A549 (cell line): ENCODE measurements at regions not wholly inside any gene's neighbourhood (a gene's known extent, or its start where the extent isn't known, plus 50 kb on each side); places are given as distances from the start of the nearest gene placed in this dataset.

Experiments used
- ATAC-seq, 2 experiments: fragments of 200-7000 bp in 1 of 2; fragments of >200 bp in 1 of 2; cut with Nextera tagmentation in 1 of 2; cut with Tn5 transposase in 1 of 2; 3 replicates each; pipeline versions ENCODE4 v1.8.0 to v1.9.1; 2018 to 2020; ENCODE audit warnings: mild to moderate bottlenecking in 1 of 2, moderate library complexity in 1 of 2
- CTCF ChIA-PET: fragments of 300-600 bp; sonication (Branson Sonifier 250); formaldehyde crosslinking; extraction: SDS; loops from one replicate; lab custom pipeline; 2021; ENCODE audit warnings: antibody characterized with exemption, inconsistent platforms; lab: Yijun Ruan, JAX
- POLR2A ChIA-PET: fragments of 350-600 bp; formaldehyde crosslinking; extraction: SDS; loops from one replicate; lab custom pipeline; 2021; ENCODE audit warnings: antibody characterized with exemption, inconsistent platforms; lab: Yijun Ruan, JAX
- DNase-seq, 2 experiments: peaks; one replicate each; pipeline versions ENCODE4 v3.0.0 to v3.0.0-alpha.2; 2011 to 2016; ENCODE audit warnings: low read depth in 1 of 2, low spot score in 1 of 2
- FAIRE-seq: peaks from 2 replicates; lab custom pipeline; 2011; peaks lifted over from hg19 to GRCh38; lab: Jason Lieb, UNC
- H3K27ac ChIP-seq, 2 experiments: fragments of >200 bp; sonication (Bioruptor Twin); formaldehyde crosslinking; 3 replicates each; pipeline ENCODE4 v1.5.1; 2016 to 2017
- H3K4me1 ChIP-seq: fragments of >200 bp; sonication (Bioruptor Twin); formaldehyde crosslinking; 3 replicates; pipeline ENCODE4 v1.6.1; 2016
- H3K4me2 ChIP-seq: fragments of >200 bp; sonication (Bioruptor Twin); formaldehyde crosslinking; 3 replicates; pipeline ENCODE4 v1.6.1; 2016
- H3K4me3 ChIP-seq: fragments of >200 bp; sonication (Bioruptor Twin); formaldehyde crosslinking; 3 replicates; pipeline ENCODE4 v1.5.1; 2016
- H3K9me3 ChIP-seq: fragments of >200 bp; sonication (Bioruptor Twin); formaldehyde crosslinking; 3 replicates; pipeline ENCODE4 v1.6.1; 2016
- EHMT2 ChIP-seq: fragments of 200-600 bp; sonication (generic); IDR thresholded peaks from 2 replicates; pipeline ENCODE4 v1.6.1; 2016; ENCODE audit warnings: antibody characterized with exemption, low read depth, mild to moderate bottlenecking, moderate library complexity
- ESRRA ChIP-seq: fragments of 150-350 bp; IDR thresholded peaks from 2 replicates; pipeline ENCODE4 v1.6.1; 2014; ENCODE audit warnings: mild to moderate bottlenecking, low read length, borderline replicate concordance
- FOSB ChIP-seq: fragments of 250-450 bp; sonication (Bioruptor Pico); IDR thresholded peaks from 2 replicates; pipeline ENCODE4 v1.5.0; 2020; ENCODE audit warnings: mild to moderate bottlenecking, moderate library complexity
- FOSL2 ChIP-seq, 2 experiments: fragments of 450-650 bp in 1 of 2; fragments of >200 bp in 1 of 2; sonication (Bioruptor Twin) in 1 of 2; formaldehyde crosslinking; IDR thresholded peaks; 2 replicates each; pipeline versions ENCODE4 v1.5.0 to v1.6.1; 2016 to 2020; ENCODE audit warnings: mild to moderate bottlenecking in 1 of 2, moderate library complexity in 1 of 2
- GATA3 ChIP-seq: IDR thresholded peaks from 2 replicates; pipeline ENCODE4 v1.6.1; 2012; ENCODE audit warnings: borderline replicate concordance
- HOXB13 ChIP-seq: fragments of 250-450 bp; sonication (Bioruptor Pico); IDR thresholded peaks from 2 replicates; pipeline ENCODE4 v1.5.0; 2020; ENCODE audit warnings: low read depth, mild to moderate bottlenecking, moderate library complexity
- HOXB5 ChIP-seq: fragments of 250-450 bp; sonication (Bioruptor Pico); IDR thresholded peaks from 2 replicates; pipeline ENCODE4 v1.5.0; 2020; ENCODE audit warnings: mild to moderate bottlenecking, moderate library complexity
- KDM1A ChIP-seq: fragments of 200-600 bp; sonication (generic); IDR thresholded peaks from 2 replicates; pipeline ENCODE4 v1.6.1; 2016; ENCODE audit warnings: low read depth, mild to moderate bottlenecking
- NR3C1 ChIP-seq: fragments of >200 bp; sonication (Bioruptor Twin); formaldehyde crosslinking; IDR thresholded peaks from 3 replicates; pipeline ENCODE4 v1.6.1; 2017
- PHF8 ChIP-seq: fragments of 200-600 bp; sonication (generic); IDR thresholded peaks from 2 replicates; pipeline ENCODE4 v1.6.1; 2016; ENCODE audit warnings: low read depth, mild to moderate bottlenecking, antibody characterized with exemption, moderate library complexity, borderline replicate concordance
- RAD21 ChIP-seq, 2 experiments: fragments of >200 bp in 1 of 2; sonication (Bioruptor Twin) in 1 of 2; formaldehyde crosslinking in 1 of 2; IDR thresholded peaks in 1 of 2; conservative IDR thresholded peaks in 1 of 2; 2 replicates in 1 of 2; 3 replicates in 1 of 2; pipeline ENCODE4 v1.6.1; 2012 to 2018; ENCODE audit warnings: inconsistent platforms in 1 of 2
- TP53 ChIP-seq: fragments of 250-450 bp; sonication (Bioruptor Pico); IDR thresholded peaks from 2 replicates; pipeline ENCODE4 v1.5.0; 2021; ENCODE audit warnings: mild to moderate bottlenecking, moderate library complexity
- ZC3H11A ChIP-seq: fragments of 450-650 bp; IDR thresholded peaks from 2 replicates; pipeline ENCODE4 v1.6.1; 2014; ENCODE audit warnings: antibody characterized with exemption, mild to moderate bottlenecking
- ZNF302 ChIP-seq: fragments of 250-450 bp; sonication (Bioruptor Pico); IDR thresholded peaks from 2 replicates; pipeline ENCODE4 v1.9.0; 2021; ENCODE audit warnings: inconsistent platforms, mild to moderate bottlenecking, moderate library complexity
- ZSCAN20 ChIP-seq: fragments of 250-450 bp; sonication (Bioruptor Pico); IDR thresholded peaks from 2 replicates; pipeline ENCODE4 v1.8.0; 2022; ENCODE audit warnings: mild to moderate bottlenecking, moderate library complexity
- WGBS: methylation state at CpG from one replicate; pipeline ENCODE4 v1.1.6; 2017; ENCODE audit errors: missing lambda C conversion rate; 5-methylcytosine and 5-hydroxymethylcytosine counted together
- TF ChIP-seq, protein P1 (sequence below): fragments of 250-450 bp; sonication (Bioruptor Pico); IDR thresholded peaks from 2 replicates; pipeline ENCODE4 v1.5.0; 2020; ENCODE audit warnings: low read depth, mild to moderate bottlenecking, moderate library complexity
- TF ChIP-seq, protein P2 (sequence below): fragments of 150-350 bp; IDR thresholded peaks from 2 replicates; pipeline ENCODE4 v1.6.1; 2014; ENCODE audit warnings: low read depth, mild to moderate bottlenecking, low read length
- TF ChIP-seq, protein P3 (sequence below): IDR thresholded peaks from 2 replicates; pipeline ENCODE4 v1.6.1; 2012
- TF ChIP-seq, protein P4 (sequence below): IDR thresholded peaks from 2 replicates; pipeline ENCODE4 v1.6.1; 2012; ENCODE audit warnings: low read depth, borderline replicate concordance
- TF ChIP-seq, protein P5 (sequence below): fragments of 200-600 bp; sonication (generic); IDR thresholded peaks from 2 replicates; pipeline ENCODE4 v1.6.1; 2016; ENCODE audit warnings: antibody characterized with exemption, mild to moderate bottlenecking, moderate library complexity

DNA sequence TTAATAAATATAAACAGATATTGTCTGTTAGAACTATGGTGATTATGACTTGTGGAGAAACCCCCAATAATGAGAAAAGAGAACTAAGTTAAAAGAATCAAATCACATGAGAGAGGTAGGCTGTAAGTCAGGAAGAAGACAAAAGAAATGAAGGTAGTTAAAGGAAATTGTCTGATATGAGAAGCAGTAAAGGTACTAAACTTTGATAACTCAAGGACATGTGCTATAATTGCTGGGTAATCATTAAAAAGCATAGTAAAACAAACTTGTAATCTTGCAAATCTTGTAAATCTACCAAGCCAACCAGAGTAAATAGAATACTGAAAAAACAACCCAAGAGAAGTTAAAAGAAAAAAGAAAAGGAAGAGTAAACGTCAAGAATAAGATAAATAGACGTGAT, 207.0 kb upstream of the CTNND2 start:
- WGBS: 2% methylated on average over 2 of the region's 2 CpGs
- TF ChIP-seq, protein P1, sequence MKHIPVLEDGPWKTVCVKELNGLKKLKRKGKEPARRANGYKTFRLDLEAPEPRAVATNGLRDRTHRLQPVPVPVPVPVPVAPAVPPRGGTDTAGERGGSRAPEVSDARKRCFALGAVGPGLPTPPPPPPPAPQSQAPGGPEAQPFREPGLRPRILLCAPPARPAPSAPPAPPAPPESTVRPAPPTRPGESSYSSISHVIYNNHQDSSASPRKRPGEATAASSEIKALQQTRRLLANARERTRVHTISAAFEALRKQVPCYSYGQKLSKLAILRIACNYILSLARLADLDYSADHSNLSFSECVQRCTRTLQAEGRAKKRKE (CRISPR knock-in tag): no peak
- TF ChIP-seq, protein P2, sequence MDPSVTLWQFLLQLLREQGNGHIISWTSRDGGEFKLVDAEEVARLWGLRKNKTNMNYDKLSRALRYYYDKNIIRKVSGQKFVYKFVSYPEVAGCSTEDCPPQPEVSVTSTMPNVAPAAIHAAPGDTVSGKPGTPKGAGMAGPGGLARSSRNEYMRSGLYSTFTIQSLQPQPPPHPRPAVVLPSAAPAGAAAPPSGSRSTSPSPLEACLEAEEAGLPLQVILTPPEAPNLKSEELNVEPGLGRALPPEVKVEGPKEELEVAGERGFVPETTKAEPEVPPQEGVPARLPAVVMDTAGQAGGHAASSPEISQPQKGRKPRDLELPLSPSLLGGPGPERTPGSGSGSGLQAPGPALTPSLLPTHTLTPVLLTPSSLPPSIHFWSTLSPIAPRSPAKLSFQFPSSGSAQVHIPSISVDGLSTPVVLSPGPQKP: no peak
- TF ChIP-seq PHF8 (no peak), HOXB5 (CRISPR knock-in tag) (no peak), KDM1A (no peak), TP53 (CRISPR knock-in tag) (no peak), ZC3H11A (no peak), FOSL2 (IDR thresholded peaks at IDR 0.05) (no peak), FOSL2 (CRISPR knock-in tag; IDR thresholded peaks at IDR 0.05) (no peak), RAD21 (conservative IDR thresholded peaks at IDR 0.05 in 1 of 2, IDR thresholded peaks at IDR 0.05 in 1 of 2) (no peak), ZSCAN20 (CRISPR knock-in tag) (no peak), EHMT2 (no peak), ZNF302 (CRISPR knock-in tag) (no peak), FOSB (no peak), NR3C1 (no peak), GATA3 (no peak), ESRRA (no peak)
- TF ChIP-seq, protein P3, sequence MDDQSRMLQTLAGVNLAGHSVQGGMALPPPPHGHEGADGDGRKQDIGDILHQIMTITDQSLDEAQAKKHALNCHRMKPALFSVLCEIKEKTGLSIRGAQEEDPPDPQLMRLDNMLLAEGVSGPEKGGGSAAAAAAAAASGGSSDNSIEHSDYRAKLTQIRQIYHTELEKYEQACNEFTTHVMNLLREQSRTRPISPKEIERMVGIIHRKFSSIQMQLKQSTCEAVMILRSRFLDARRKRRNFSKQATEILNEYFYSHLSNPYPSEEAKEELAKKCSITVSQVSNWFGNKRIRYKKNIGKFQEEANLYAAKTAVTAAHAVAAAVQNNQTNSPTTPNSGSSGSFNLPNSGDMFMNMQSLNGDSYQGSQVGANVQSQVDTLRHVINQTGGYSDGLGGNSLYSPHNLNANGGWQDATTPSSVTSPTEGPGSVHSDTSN: no peak
- TF ChIP-seq, protein P4, sequence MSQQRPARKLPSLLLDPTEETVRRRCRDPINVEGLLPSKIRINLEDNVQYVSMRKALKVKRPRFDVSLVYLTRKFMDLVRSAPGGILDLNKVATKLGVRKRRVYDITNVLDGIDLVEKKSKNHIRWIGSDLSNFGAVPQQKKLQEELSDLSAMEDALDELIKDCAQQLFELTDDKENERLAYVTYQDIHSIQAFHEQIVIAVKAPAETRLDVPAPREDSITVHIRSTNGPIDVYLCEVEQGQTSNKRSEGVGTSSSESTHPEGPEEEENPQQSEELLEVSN: no peak
- H3K4me2 ChIP-seq: no peak overlapping the region
- H3K9me3 ChIP-seq: no peaks in the 10 kb centered on the region
- FAIRE-seq: peak; percentile 51
- H3K27ac ChIP-seq: no peak overlapping the region
- no peak for DNase-seq
- POLR2A ChIA-PET: no interaction called here
- no peak for ATAC-seq
- CTCF ChIA-PET: no interaction called here
- no peak overlapping the region for H3K4me3 ChIP-seq
- no peaks in the 10 kb centered on the region for H3K4me1 ChIP-seq

DNA sequence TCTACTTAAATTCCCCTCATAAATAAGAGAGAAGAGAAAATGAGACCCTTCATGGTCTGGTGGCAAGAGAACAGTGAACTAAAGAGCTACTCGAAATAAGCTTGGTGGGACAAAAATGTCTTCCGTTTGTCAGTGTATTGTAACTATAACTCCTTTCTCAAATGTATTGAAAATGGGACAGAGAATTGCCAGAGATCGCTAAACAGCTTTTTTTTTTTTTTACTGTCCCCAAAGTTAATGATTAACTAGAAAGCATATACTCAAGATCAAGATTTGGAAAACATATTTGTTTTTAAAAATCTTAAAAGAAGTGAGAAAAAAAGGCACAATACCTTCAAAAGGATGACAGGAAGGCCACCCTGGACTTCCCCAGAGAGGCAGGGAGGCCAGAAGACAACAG, 206.4 kb upstream of the CTNND2 start:
- ChIA-PET POLR2A (no interaction called here), CTCF (no interaction called here)
- no peaks in the 10 kb centered on the region for H3K9me3 ChIP-seq
- ATAC-seq: no peak
- no peak overlapping the region for H3K4me3 ChIP-seq
- H3K27ac ChIP-seq: no peak overlapping the region
- 5% methylated on average over 3 of the region's 3 CpGs for WGBS
- TF ChIP-seq, protein P5, sequence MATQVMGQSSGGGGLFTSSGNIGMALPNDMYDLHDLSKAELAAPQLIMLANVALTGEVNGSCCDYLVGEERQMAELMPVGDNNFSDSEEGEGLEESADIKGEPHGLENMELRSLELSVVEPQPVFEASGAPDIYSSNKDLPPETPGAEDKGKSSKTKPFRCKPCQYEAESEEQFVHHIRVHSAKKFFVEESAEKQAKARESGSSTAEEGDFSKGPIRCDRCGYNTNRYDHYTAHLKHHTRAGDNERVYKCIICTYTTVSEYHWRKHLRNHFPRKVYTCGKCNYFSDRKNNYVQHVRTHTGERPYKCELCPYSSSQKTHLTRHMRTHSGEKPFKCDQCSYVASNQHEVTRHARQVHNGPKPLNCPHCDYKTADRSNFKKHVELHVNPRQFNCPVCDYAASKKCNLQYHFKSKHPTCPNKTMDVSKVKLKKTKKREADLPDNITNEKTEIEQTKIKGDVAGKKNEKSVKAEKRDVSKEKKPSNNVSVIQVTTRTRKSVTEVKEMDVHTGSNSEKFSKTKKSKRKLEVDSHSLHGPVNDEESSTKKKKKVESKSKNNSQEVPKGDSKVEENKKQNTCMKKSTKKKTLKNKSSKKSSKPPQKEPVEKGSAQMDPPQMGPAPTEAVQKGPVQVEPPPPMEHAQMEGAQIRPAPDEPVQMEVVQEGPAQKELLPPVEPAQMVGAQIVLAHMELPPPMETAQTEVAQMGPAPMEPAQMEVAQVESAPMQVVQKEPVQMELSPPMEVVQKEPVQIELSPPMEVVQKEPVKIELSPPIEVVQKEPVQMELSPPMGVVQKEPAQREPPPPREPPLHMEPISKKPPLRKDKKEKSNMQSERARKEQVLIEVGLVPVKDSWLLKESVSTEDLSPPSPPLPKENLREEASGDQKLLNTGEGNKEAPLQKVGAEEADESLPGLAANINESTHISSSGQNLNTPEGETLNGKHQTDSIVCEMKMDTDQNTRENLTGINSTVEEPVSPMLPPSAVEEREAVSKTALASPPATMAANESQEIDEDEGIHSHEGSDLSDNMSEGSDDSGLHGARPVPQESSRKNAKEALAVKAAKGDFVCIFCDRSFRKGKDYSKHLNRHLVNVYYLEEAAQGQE: no peak
- no peak for TF ChIP-seq HOXB13 (CRISPR knock-in tag)
- no peak for TF ChIP-seq FOSL2 (IDR thresholded peaks at IDR 0.05)
- TF ChIP-seq FOSL2 (CRISPR knock-in tag; IDR thresholded peaks at IDR 0.05): no peak
- no peak for FAIRE-seq
- DNase-seq: no peak
- no peak overlapping the region for H3K4me2 ChIP-seq
- H3K4me1 ChIP-seq: no peaks in the 10 kb centered on the region
